ENCODE measurements at regions not wholly inside any gene's neighbourhood (a gene's known extent, or its start where the extent isn't known, plus 50 kb on each side); places are given as distances from the start of the nearest gene placed in this dataset.
A peak's percentile ranks its signal among the peaks of the same experiment; 100 is the strongest.

- ATAC-seq = peak; percentile 29
- DNase-seq (ENCODE audit: low spot score) = no peak
Observed at GRCh38 chr10:129140921-129141885, 325.8 kb upstream of the MGMT start.

GRCh38 chr10:129151281-129151680 lies 315.8 kb upstream of the MGMT start:
- ATAC-seq = no peak
- DNase-seq (ENCODE audit: low spot score) = no peak

GRCh38 chr10:129156406-129156805 lies 310.6 kb upstream of the MGMT start:
- ATAC-seq (no peak), DNase-seq (ENCODE audit: low spot score) (no peak)

GRCh38 chr10:129157185-129157584 lies 309.9 kb upstream of the MGMT start:
- no peak for DNase-seq (ENCODE audit: low spot score)
- ATAC-seq = no peak

GRCh38 chr10:129161150-129161549 lies 305.9 kb upstream of the MGMT start:
- ATAC-seq (no peak), DNase-seq (ENCODE audit: low spot score) (no peak)

GRCh38 chr10:129163531-129163930 lies 303.5 kb upstream of the MGMT start:
- DNase-seq (ENCODE audit: low spot score) (no peak), ATAC-seq (no peak)

GRCh38 chr10:129165076-129165720 lies 301.8 kb upstream of the MGMT start:
- no peak for ATAC-seq
- DNase-seq (ENCODE audit: low spot score) = no peak

- ATAC-seq = no peak
- no peak for DNase-seq (ENCODE audit: low spot score)
Observed at GRCh38 chr10:129165770-129166169, 301.3 kb upstream of the MGMT start.

GRCh38 chr10:129168660-129169059 lies 298.4 kb upstream of the MGMT start:
- no peak for DNase-seq (ENCODE audit: low spot score)
- ATAC-seq = no peak

GRCh38 chr10:129169115-129169514 lies 297.9 kb upstream of the MGMT start:
- ATAC-seq (no peak), DNase-seq (ENCODE audit: low spot score) (no peak)

GRCh38 chr10:129170812-129171211 lies 296.2 kb upstream of the MGMT start:
- ATAC-seq (no peak), DNase-seq (ENCODE audit: low spot score) (no peak)

GRCh38 chr10:129171812-129172211 lies 295.2 kb upstream of the MGMT start:
- no peak for ATAC-seq
- DNase-seq (ENCODE audit: low spot score) = no peak

- DNase-seq (ENCODE audit: low spot score) = no peak
- no peak for ATAC-seq
Observed at GRCh38 chr10:129174232-129175014, 292.6 kb upstream of the MGMT start.

- no peak for ATAC-seq
- no peak for DNase-seq (ENCODE audit: low spot score)
Observed at GRCh38 chr10:129179245-129179971, 287.6 kb upstream of the MGMT start.

- ATAC-seq (no peak), DNase-seq (ENCODE audit: low spot score) (no peak)
Observed at GRCh38 chr10:129179972-129180678, 286.9 kb upstream of the MGMT start.

GRCh38 chr10:129184196-129184595 lies 282.8 kb upstream of the MGMT start:
- DNase-seq (ENCODE audit: low spot score) = no peak
- ATAC-seq = no peak

- ATAC-seq (no peak), DNase-seq (ENCODE audit: low spot score) (no peak)
Observed at GRCh38 chr10:129187331-129187730, 279.7 kb upstream of the MGMT start.

- no peak for ATAC-seq
- DNase-seq (ENCODE audit: low spot score) = no peak
Observed at GRCh38 chr10:129191797-129192196, 275.2 kb upstream of the MGMT start.

- DNase-seq (ENCODE audit: low spot score) (no peak), ATAC-seq (no peak)
Observed at GRCh38 chr10:129192344-129193128, 274.5 kb upstream of the MGMT start.
